HG02852 (cell line): ENCODE measurements at regions not wholly inside any gene's neighbourhood (a gene's known extent, or its start where the extent isn't known, plus 50 kb on each side); places are given as distances from the start of the nearest gene placed in this dataset.

Experiments
- ATAC-seq: cut with Tn5 transposase; IDR thresholded peaks from one replicate; pipeline ENCODE4 v1.9.1; 2021; ENCODE audit warnings: mild to moderate bottlenecking, moderate library complexity; ENCODE audit not compliant: unreplicated experiment

- ATAC-seq, result no peak
Measured at GRCh38 chr14:61140271-61140670, 140.9 kb downstream of the TMEM30B start.

GRCh38 chr14:61139006-61139599, 142.0 kb downstream of the TMEM30B start:
- no peak for ATAC-seq

DNA sequence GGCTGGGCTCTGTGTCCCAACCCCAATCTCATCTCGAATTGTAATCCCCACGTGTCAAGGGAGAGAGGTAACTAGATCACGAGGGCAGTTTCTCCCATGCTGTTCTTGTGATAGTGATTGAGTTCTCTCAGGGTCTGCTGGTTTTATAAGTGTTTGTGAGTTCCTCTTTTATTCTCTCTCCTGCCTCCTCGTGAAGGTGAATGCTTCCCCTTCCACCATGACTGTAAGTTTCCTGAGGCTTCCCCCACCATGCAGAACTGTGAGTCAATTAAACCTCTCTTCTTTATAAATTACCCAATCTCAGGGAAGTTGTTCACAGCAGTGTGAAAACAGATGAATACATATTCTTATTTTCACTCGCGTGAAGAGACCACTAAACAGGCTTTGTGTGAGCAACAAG, 148.2 kb downstream of the TMEM30B start:
- no peak for ATAC-seq

GRCh38 chr14:61132336-61132735, 148.8 kb downstream of the TMEM30B start:
- ATAC-seq, result no peak

DNA sequence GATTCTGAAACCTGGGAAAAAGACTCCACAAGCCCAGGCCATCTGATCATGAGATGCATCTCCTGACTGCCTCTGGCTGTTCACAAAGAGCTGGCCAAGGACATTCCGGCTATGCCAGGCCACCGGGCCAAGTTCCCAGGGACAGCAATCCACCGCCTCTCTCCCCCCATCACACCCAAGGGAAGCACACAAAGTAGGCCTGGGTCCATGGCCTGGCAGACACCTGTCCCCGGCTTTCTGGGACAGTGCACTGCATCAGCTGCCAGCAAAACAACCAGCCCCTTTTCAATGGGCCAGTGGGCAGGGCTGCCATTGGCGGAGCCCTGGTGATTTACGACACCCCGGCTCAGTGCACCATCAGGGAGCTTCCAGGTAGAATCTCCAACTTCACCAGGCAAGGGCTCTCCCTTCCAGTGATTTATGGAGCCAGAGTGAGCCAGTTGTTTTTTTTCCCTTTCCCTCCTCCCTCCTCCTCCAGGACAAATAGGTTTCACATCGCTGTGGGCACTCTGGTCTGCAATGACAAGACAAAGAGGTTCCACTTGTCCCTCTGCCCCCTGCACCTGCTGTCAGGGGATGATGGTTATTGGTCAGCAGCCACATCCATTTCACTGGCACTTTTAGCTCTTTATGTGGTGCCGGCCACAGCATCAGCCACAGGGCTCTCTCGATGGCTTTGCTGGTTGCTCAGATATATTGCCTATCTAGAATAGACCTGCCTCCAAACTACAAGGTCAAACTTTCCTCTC, 149.6 kb downstream of the SLC38A6 start:
- no peak for ATAC-seq

GRCh38 chr14:61129168-61129745, 148.2 kb downstream of the SLC38A6 start:
- ATAC-seq, result no peak

DNA sequence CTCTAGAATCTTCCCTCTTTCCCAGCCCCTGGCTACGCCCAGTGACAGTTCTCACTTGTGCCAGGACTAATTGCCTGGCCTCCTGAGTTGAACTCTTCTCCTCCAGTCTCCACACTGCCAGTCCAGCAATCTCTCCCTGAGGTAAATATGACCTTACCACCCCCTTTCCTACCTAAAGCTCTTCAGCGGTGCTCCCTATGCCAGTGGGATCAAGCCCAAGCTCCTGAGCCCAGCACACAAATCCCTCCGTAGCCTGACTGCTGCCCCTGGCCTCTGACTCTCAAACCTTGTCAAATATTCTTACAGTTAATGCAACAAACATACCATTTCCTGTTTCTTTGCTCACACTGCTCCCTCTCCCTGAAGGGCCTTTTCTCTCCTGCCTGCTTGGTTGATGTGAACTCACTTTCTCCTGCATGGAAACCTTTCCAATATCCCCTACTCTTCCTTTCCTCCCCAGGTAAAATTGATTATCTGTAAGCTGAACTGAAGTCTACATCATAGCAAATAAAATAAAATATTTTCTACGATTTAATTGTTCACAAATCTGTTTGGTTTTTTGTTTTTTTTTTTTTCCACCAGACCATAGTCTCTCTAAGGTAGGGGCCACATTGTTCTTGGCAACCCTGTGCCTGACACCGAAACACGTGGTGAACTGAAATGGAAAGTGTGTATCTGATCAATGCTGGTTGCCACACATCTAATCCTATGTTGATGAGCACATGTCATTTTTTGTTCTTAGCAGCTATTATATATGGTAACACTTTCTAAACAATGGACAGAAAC, 147.5 kb downstream of the SLC38A6 start:
- ATAC-seq, result no peak

- ATAC-seq, result no peak
Measured at GRCh38 chr14:61126603-61127498, 145.8 kb downstream of the SLC38A6 start.

DNA sequence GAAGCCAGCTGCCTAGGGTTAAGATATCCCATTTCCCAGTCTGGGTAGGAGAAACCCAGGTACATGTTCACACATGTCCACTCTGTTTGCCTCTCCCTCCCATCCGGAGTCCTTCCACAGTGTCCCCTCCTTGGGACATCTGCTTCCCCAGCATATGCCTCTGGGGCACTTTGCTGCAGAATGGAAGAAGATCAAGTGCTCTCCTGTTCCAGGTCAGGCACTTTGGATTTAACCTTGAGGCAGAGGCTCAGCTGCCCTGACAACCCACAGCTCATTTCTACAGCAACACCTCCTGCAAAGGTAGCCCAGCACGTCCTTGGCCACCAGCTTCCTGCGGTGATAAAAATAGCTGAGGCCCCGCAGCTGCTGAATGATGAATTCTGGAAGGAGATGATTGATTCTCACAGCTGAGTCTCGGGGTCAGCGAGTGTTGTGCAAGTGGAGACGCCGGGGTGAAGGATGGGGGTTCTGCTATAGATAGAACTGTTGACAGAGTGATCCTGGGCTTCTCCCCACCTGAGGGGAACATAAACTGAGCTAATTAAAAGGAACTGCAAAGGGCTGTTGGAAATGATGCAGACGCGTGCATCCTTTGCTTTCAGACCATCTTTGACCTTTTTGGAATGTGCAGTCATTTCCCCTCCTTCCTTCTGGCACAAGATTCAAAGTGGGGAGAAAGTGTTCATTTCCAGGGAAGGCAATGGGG, 145.0 kb downstream of the SLC38A6 start:
- no peak for ATAC-seq

GRCh38 chr14:61125041-61125866, 144.2 kb downstream of the SLC38A6 start:
- ATAC-seq, result no peak

- ATAC-seq, result no peak
Measured at GRCh38 chr14:61122862-61123261, 141.8 kb downstream of the SLC38A6 start.

DNA sequence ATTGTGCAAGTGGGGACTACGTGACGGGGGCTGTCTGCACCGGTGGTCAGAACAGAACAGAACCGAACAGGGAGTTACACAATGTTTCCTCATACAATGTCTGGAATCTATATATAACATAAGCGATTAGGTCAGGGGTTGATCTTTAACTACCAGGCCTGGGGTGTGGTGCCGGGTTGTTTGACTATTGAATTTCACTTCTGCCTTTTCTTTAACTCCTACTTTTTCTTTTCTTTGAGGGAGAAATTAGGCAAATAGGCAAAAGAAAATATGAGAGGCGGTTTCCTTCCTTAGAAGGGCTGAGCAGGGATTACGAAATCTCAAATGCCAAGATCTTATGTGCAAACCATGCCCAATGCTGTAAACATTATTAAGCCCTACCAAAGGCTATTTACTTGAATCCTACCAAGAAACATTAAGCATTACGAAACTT, 140.3 kb downstream of the SLC38A6 start:
- no peak for ATAC-seq

- ATAC-seq, result no peak
Measured at GRCh38 chr14:61120576-61120975, 139.5 kb downstream of the SLC38A6 start.

DNA sequence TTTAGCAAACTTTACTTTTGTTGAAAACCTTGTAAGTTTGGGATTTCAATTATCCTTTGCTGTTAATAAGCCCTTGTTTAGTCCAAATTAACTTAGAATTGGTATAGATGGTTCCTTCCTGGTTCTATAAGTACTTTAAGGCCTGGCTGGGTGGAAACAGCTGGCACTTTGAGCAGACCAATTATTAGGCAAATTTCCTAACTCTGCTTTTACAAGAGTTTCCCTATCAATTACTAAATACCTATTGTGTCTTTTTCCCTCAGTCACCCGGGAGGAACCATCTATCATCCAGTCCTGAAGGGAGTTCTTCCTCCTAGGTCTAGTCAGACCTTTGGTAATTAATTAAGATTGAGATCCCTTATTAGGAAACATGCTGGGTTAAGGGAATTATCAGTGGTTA, 138.0 kb downstream of the SLC38A6 start:
- ATAC-seq, result no peak

DNA sequence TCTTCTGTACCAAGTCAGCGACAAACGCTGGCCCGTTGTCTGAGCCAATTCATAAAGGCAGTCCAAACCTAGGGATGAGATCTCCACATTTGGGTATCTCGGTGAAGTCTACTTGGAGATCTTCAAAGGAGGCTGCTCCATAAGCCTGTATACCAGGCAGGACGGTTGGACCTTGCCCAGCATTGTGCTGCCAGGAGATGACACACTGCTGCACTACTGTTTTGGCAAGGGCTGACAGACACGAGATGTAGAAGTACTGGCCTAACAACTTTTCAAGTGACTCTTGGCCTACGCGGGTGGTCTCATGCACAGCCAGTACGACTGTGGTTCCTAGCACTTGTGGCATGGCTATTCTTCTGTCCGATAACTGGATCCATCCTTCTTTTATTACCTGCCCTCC, 135.3 kb downstream of the SLC38A6 start:
- ATAC-seq, result no peak

- no peak for ATAC-seq
Measured at GRCh38 chr14:61113561-61114225, 132.6 kb downstream of the SLC38A6 start.

DNA sequence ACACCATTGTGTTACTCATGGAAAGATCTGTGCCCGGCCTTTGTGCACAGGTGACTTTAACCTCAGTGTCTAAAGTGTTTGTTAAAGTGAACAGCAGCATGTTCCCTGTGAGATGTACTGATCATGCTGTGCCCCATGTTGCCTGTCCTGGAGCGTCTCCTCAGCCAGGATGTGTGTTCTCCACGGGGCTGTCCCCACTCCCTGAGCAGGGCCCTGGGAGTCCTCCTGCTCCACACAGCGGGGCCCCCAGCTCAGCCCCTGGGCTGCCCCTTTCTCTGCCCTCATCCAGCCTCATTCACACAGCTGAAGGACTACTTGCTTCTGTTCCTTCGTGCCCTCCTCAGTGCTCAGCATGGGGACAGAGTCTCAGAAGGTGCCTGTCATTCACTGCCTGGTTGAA, 131.5 kb downstream of the SLC38A6 start:
- ATAC-seq, result no peak

- no peak for ATAC-seq
Measured at GRCh38 chr14:61111731-61112130, 130.7 kb downstream of the SLC38A6 start.
